ENCODE measurements at regions not wholly inside any gene's neighbourhood (a gene's known extent, or its start where the extent isn't known, plus 50 kb on each side); places are given as distances from the start of the nearest gene placed in this dataset.

DNA sequence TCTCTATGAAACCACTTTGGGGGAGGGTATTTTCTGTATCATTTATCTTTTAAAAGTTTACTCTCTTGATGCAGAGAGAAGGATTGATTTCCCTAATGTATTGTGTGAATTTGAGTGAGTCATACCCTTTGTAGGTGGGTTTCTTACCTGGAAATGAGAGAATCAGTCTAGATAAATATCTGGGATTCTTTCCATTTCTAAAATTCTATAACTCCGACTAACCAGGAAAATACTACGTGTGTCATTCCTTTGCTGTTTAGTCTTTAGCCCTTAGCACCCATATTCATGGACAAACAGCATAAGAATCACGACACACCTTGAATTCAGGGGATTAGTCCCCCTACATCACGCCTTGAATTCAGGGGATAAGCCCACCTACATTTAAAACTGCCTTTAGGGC is 139.1 kb downstream of the GATA3 start:
- H2AK9ac ChIP-seq (replicated peaks; ENCODE audit: low read depth, low read length, poor library complexity): no peak overlapping the region
- H3K23ac ChIP-seq (ENCODE audit: low read depth, low read length): no peak overlapping the region
- no peak overlapping the region for H4K91ac ChIP-seq (ENCODE audit: insufficient read depth, low read depth, low read length)
- no peak for TF ChIP-seq BHLHE40 (IDR thresholded peaks at IDR 0.05; ENCODE audit: low read depth, low read length)
- no peak for TF ChIP-seq USF2 (IDR thresholded peaks at IDR 0.05; ENCODE audit: low read depth, low read length)
- no peak for TF ChIP-seq CEBPB (IDR thresholded peaks at IDR 0.05; ENCODE audit: low read depth, low read length)
- TF ChIP-seq RAD21 (IDR thresholded peaks at IDR 0.05; ENCODE audit: low read length): no peak
- TF ChIP-seq MXI1 (IDR thresholded peaks at IDR 0.05; ENCODE audit: borderline replicate concordance, low read depth, low read length): no peak
- no peak for TF ChIP-seq NFE2L2 (IDR thresholded peaks at IDR 0.05; ENCODE audit: low read depth, low read length)
- TF ChIP-seq SMC3 (IDR thresholded peaks at IDR 0.05; ENCODE audit: low read depth, low read length): no peak
- TF ChIP-seq MAZ (IDR thresholded peaks at IDR 0.05; ENCODE audit: borderline replicate concordance, low read depth, low read length): no peak
- no peak for TF ChIP-seq ELK1 (IDR thresholded peaks at IDR 0.05; ENCODE audit: borderline replicate concordance, low read depth, low read length)
- no peak for TF ChIP-seq MAFK (IDR thresholded peaks at IDR 0.05; ENCODE audit: low read depth, low read length)
- TF ChIP-seq RCOR1 (IDR thresholded peaks at IDR 0.05; ENCODE audit: insufficient replicate concordance, low read length): no peak
- TF ChIP-seq, protein P1, sequence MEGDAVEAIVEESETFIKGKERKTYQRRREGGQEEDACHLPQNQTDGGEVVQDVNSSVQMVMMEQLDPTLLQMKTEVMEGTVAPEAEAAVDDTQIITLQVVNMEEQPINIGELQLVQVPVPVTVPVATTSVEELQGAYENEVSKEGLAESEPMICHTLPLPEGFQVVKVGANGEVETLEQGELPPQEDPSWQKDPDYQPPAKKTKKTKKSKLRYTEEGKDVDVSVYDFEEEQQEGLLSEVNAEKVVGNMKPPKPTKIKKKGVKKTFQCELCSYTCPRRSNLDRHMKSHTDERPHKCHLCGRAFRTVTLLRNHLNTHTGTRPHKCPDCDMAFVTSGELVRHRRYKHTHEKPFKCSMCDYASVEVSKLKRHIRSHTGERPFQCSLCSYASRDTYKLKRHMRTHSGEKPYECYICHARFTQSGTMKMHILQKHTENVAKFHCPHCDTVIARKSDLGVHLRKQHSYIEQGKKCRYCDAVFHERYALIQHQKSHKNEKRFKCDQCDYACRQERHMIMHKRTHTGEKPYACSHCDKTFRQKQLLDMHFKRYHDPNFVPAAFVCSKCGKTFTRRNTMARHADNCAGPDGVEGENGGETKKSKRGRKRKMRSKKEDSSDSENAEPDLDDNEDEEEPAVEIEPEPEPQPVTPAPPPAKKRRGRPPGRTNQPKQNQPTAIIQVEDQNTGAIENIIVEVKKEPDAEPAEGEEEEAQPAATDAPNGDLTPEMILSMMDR (conservative IDR thresholded peaks at IDR 0.05; ENCODE audit: low read depth, low read length): no peak
- TF ChIP-seq FOS (IDR thresholded peaks at IDR 0.05; ENCODE audit: low read depth, low read length): no peak
- no peak for TF ChIP-seq POLR2A (IDR thresholded peaks at IDR 0.05; ENCODE audit: low read depth, low read length)
- WGBS, 2 experiments (ENCODE audit: extremely low coverage in 2 of 2, insufficient read length in 1 of 2): no CpG with 5 or more reads among the region's 4 CpGs
- H4K20me1 ChIP-seq (ENCODE audit: insufficient read depth, low read length): no peaks in the 10 kb centered on the region
- no peak overlapping the region for H3K4me2 ChIP-seq (ENCODE audit: low read depth, low read length)
- H2BK120ac ChIP-seq (ENCODE audit: low read depth, low read length): no peak overlapping the region
- no peak overlapping the region for H2BK20ac ChIP-seq (ENCODE audit: low read depth, low read length)
- no peaks in the 10 kb centered on the region for H3K27me3 ChIP-seq (ENCODE audit: control insufficient read depth, insufficient read depth, low read length)
- H4K5ac ChIP-seq (ENCODE audit: low read depth, low read length): no peak overlapping the region
- no peaks in the 10 kb centered on the region for H3K36me3 ChIP-seq (ENCODE audit: control insufficient read depth, insufficient read depth, low read length)
- H3K9me1 ChIP-seq (ENCODE audit: insufficient read depth, low read length): no peaks in the 10 kb centered on the region
- H3K9me3 ChIP-seq (ENCODE audit: control insufficient read depth, insufficient read depth, low read length): peaks cover 9% of the 10 kb centered on the region
- DNase-seq (no peak), ATAC-seq (ENCODE audit: low read depth) (no peak)
- H3K4ac ChIP-seq (ENCODE audit: low read depth, low read length): no peak overlapping the region
- H2AFZ ChIP-seq (replicated peaks; ENCODE audit: low read length, poor library complexity): no peak overlapping the region
- H3K4me3 ChIP-seq (ENCODE audit: insufficient read depth, low read depth, low read length): no peak overlapping the region
- no peak overlapping the region for H3K56ac ChIP-seq (ENCODE audit: extremely low read depth, insufficient read depth, low read length)
- no peaks in the 10 kb centered on the region for H3K4me1 ChIP-seq (ENCODE audit: control insufficient read depth, insufficient read depth, low read length)
- H4K8ac ChIP-seq (ENCODE audit: low read depth in 2 of 2, low read length in 2 of 2): no peak overlapping the region
- H3K27ac ChIP-seq (ENCODE audit: insufficient read depth, low read length): no peak overlapping the region
- in situ Hi-C loops (cut with MboI; ENCODE audit: low sequenced_read_pairs): no loop called here
- CTCF ChIA-PET: no interaction called here
- H2AK5ac ChIP-seq (ENCODE audit: low read depth, low read length): no peak overlapping the region
- no peak overlapping the region for H3K14ac ChIP-seq (replicated peaks; ENCODE audit: low read depth, low read length)
- BruUV-seq (replicated peaks): no TSS peak
- POLR2A ChIA-PET (ENCODE audit: unreplicated experiment): no interaction called here
- no peak overlapping the region for H2BK15ac ChIP-seq (ENCODE audit: low read depth, low read length)
- H3K18ac ChIP-seq (ENCODE audit: low read depth, low read length): no peak overlapping the region
- H3K79me1 ChIP-seq (ENCODE audit: low read depth in 1 of 2, low read length in 2 of 2): no peaks in the 10 kb centered on the region
- no peak overlapping the region for H3K9ac ChIP-seq (ENCODE audit: low read depth, low read length)
- dilution Hi-C loops (cut with HindIII; ENCODE audit: low sequenced_read_pairs, unreplicated experiment): no loop called here
- intact Hi-C loops (cut with micrococcal nuclease): no loop called here
- H2BK5ac ChIP-seq (ENCODE audit: low read depth, low read length, poor library complexity, severe bottlenecking): no peak overlapping the region

Measured in IMR-90 (cell line).